CD14-positive monocyte (primary cell): ENCODE measurements at regions not wholly inside any gene's neighbourhood (a gene's known extent, or its start where the extent isn't known, plus 50 kb on each side); places are given as distances from the start of the nearest gene placed in this dataset.

Source experiments
- DNase-seq, 3 donors: peaks; one replicate each; pipeline ENCODE4 v3.0.0-alpha.2; 2011 to 2022
- H2AFZ ChIP-seq: 2 replicates; pipeline ENCODE4 v1.6.0; 2012; ENCODE audit warnings: mild to moderate bottlenecking, low read depth, low read length, inconsistent platforms; ENCODE audit not compliant: insufficient read depth, poor library complexity, severe bottlenecking
- H3K27ac ChIP-seq, 2 donors: 1 replicate in 1 of 2; 2 replicates in 1 of 2; pipeline ENCODE4 v1.5.1; 2012 to 2013; ENCODE audit warnings: low read length in 2 of 2, control low read depth in 1 of 2, inconsistent platforms in 1 of 2, low read depth in 1 of 2, mild to moderate bottlenecking in 1 of 2
- H3K27me3 ChIP-seq, 2 donors: one replicate each; pipeline versions ENCODE4 v1.6.0 to v1.6.1; 2011 to 2013; ENCODE audit warnings: low read length in 2 of 2; ENCODE audit not compliant: control insufficient read depth in 2 of 2, insufficient read depth in 2 of 2
- H3K36me3 ChIP-seq, 2 donors: replicated peaks in 1 of 2; 1 replicate in 1 of 2; 2 replicates in 1 of 2; pipeline versions ENCODE4 v1.5.1 to v1.6.1; 2012 to 2013; ENCODE audit warnings: low read length in 2 of 2, control low read depth in 1 of 2, inconsistent platforms in 1 of 2, mild to moderate bottlenecking in 1 of 2; ENCODE audit not compliant: insufficient read depth in 2 of 2, control insufficient read depth in 1 of 2
- H3K4me1 ChIP-seq, 2 donors: 1 replicate in 1 of 2; 2 replicates in 1 of 2; pipeline versions ENCODE4 v1.5.1 to v1.6.1; 2012 to 2013; ENCODE audit warnings: low read length in 2 of 2, control low read depth in 1 of 2, inconsistent platforms in 1 of 2, mild to moderate bottlenecking in 1 of 2, moderate library complexity in 1 of 2; ENCODE audit not compliant: insufficient read depth in 2 of 2, control insufficient read depth in 1 of 2
- H3K4me2 ChIP-seq: replicated peaks from 2 replicates; pipeline ENCODE3; 2012; ENCODE audit warnings: low read length, moderate library complexity, mild to moderate bottlenecking; ENCODE audit not compliant: poor library complexity, severe bottlenecking; ENCODE audit errors: extremely low read depth
- H3K4me3 ChIP-seq, 3 experiments: fragments of 200-600 bp in 1 of 3; sonication (generic) in 1 of 3; replicated peaks in 1 of 3; 1 replicate in 2 of 3; 2 replicates in 1 of 3; pipeline ENCODE4 v1.5.1; 2011 to 2013; ENCODE audit warnings: low read length in 3 of 3, mild to moderate bottlenecking in 3 of 3, control low read depth in 2 of 3, low read depth in 2 of 3, inconsistent platforms in 1 of 3, moderate library complexity in 1 of 3
- H3K79me2 ChIP-seq: 2 replicates; pipeline ENCODE4 v1.6.0; 2012; ENCODE audit warnings: mild to moderate bottlenecking, control low read depth, inconsistent platforms, low read length, moderate library complexity; ENCODE audit not compliant: insufficient read depth
- H3K9ac ChIP-seq: 2 replicates; pipeline ENCODE4 v1.6.0; 2017; ENCODE audit warnings: low read length, mild to moderate bottlenecking; ENCODE audit not compliant: insufficient read depth, poor library complexity, severe bottlenecking
- H3K9me3 ChIP-seq, 2 donors: replicated peaks in 1 of 2; 1 replicate in 1 of 2; 2 replicates in 1 of 2; pipeline versions ENCODE4 v1.5.1 to v1.6.1; 2012 to 2013; ENCODE audit warnings: low read length in 2 of 2, control low read depth in 1 of 2; ENCODE audit not compliant: control insufficient read depth in 1 of 2, insufficient read depth in 1 of 2
- H4K20me1 ChIP-seq: 2 replicates; pipeline ENCODE4 v1.6.0; 2012; ENCODE audit warnings: mild to moderate bottlenecking, low read length, control low read depth, moderate library complexity; ENCODE audit not compliant: insufficient read depth
- H3K27ac Mint-ChIP-seq, 7 donors: one replicate each; pipeline ENCODE4 v1.8.0; 2020; ENCODE audit warnings: mild to moderate bottlenecking in 7 of 7, mixed read lengths in 7 of 7, moderate library complexity in 6 of 7, inconsistent platforms in 2 of 7
- H3K27me3 Mint-ChIP-seq, 3 donors: one replicate each; pipeline ENCODE4 v1.8.0; 2021 to 2022; ENCODE audit warnings: low read depth in 3 of 3, mild to moderate bottlenecking in 3 of 3, mixed read lengths in 3 of 3, moderate library complexity in 3 of 3, inconsistent platforms in 1 of 3
- H3K36me3 Mint-ChIP-seq, 2 donors: one replicate each; pipeline ENCODE4 v1.8.0; 2020; ENCODE audit warnings: mixed read lengths in 2 of 2, inconsistent platforms in 1 of 2, mild to moderate bottlenecking in 1 of 2
- H3K4me1 Mint-ChIP-seq: one replicate; pipeline ENCODE4 v1.8.0; 2020; ENCODE audit warnings: mild to moderate bottlenecking, mixed read lengths
- H3K4me3 Mint-ChIP-seq, 2 donors: one replicate each; pipeline ENCODE4 v1.8.0; 2020; ENCODE audit warnings: mild to moderate bottlenecking in 2 of 2, mixed read lengths in 2 of 2, moderate library complexity in 1 of 2
- H3K9me3 Mint-ChIP-seq, 7 donors: one replicate each; pipeline ENCODE4 v1.8.0; 2020 to 2022; ENCODE audit warnings: mixed read lengths in 7 of 7, mild to moderate bottlenecking in 6 of 7, moderate library complexity in 6 of 7, inconsistent platforms in 2 of 7
- WGBS: methylation state at CpG from one replicate; pipeline ENCODE4 v1.1.5; 2013; ENCODE audit warnings: missing lambda C conversion rate; ENCODE audit not compliant: insufficient coverage; 5-methylcytosine and 5-hydroxymethylcytosine counted together
- intact Hi-C, 2 donors: fragments of 100-400 bp; cut with micrococcal nuclease; formaldehyde crosslinking; loops; one replicate each; pipeline versions ENCODE4 v1.15.0 to v1.15.1; 2023
- TF ChIP-seq, protein P1 (sequence below): fragments of 200-600 bp; IDR thresholded peaks from one replicate; pipeline ENCODE4 v1.8.0; 2022; ENCODE audit warnings: antibody characterized with exemption, mild to moderate bottlenecking

DNA sequence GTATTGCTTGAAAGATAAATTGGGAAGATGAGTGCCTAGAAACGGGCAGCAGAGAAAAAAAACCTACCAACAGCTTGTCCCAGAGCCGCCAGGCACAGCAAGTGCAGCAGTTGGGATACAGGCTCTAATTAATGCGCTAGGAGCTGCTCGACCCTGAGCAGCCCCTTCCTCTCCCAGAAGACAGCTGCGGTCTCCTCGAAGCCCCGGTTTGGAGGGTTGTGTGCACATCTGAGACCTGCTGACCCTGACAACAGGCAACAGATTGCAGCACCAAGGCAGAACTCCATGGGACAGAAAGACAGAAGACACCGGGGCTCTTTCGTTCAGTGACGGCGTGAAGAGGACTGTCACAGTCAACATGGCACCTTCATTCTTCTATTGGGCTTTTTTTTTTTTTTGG, 101.4 kb downstream of the TSEN15 start:
- H3K4me2 ChIP-seq: peak overlapping the region; percentile 80
- H2AFZ ChIP-seq: peak overlapping the region; percentile 82
- peak overlapping the region; percentile 91 to 97 (median 94) for H3K27ac Mint-ChIP-seq

DNA sequence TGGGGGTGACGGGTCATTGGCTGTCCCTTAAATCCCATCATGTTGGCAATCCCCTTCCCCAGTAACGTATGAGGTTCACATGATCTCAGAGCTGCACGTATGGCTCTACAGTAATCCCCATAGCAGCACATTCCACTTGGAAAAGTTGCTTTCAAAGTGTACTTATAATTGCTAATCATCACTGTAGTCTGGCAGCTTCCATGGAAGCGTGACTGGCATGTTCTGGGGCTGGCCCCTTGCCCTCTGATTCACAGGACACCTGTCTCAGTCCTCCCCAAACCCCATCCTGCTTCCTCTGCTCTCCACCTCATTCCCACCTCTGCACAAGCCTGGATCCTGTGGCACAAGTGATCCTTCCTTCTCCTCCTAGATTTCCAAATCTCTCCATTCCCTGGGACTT, 102.2 kb downstream of the TSEN15 start:
- no peak overlapping the region for H2AFZ ChIP-seq
- Mint-ChIP-seq H3K27me3 (peaks cover 0 to 3% (median 0%) of the 10 kb centered on the region in 3 donors), H3K27ac (peak overlapping the region in 4 of 7 donors; percentile 56 to 96 (median 92)), H3K4me3 (peak overlapping the region; percentile 13 to 87), H3K4me1 (peaks cover 62% of the 10 kb centered on the region), H3K36me3 (no peaks in the 10 kb centered on the region), H3K9me3 (no peaks in the 10 kb centered on the region)
- no peaks in the 10 kb centered on the region for H3K36me3 ChIP-seq
- H3K9me3 ChIP-seq: no peaks in the 10 kb centered on the region
- no peaks in the 10 kb centered on the region for H4K20me1 ChIP-seq
- H3K4me2 ChIP-seq: peak overlapping the region; percentile 80
- peak overlapping the region in 1 of 2 donors; percentile 87 for H3K27ac ChIP-seq
- H3K9ac ChIP-seq: no peak overlapping the region
- TF ChIP-seq, protein P1, sequence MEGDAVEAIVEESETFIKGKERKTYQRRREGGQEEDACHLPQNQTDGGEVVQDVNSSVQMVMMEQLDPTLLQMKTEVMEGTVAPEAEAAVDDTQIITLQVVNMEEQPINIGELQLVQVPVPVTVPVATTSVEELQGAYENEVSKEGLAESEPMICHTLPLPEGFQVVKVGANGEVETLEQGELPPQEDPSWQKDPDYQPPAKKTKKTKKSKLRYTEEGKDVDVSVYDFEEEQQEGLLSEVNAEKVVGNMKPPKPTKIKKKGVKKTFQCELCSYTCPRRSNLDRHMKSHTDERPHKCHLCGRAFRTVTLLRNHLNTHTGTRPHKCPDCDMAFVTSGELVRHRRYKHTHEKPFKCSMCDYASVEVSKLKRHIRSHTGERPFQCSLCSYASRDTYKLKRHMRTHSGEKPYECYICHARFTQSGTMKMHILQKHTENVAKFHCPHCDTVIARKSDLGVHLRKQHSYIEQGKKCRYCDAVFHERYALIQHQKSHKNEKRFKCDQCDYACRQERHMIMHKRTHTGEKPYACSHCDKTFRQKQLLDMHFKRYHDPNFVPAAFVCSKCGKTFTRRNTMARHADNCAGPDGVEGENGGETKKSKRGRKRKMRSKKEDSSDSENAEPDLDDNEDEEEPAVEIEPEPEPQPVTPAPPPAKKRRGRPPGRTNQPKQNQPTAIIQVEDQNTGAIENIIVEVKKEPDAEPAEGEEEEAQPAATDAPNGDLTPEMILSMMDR: no peak
- intact Hi-C loops: no loop called here
- peaks cover 59 to 62% of the 10 kb centered on the region in 2 donors for H3K4me1 ChIP-seq
- H3K27me3 ChIP-seq: no peaks in the 10 kb centered on the region
- DNase-seq: peak in 1 of 3 donors; percentile 13
- whole genome bisulfite sequencing: 100% methylated on average over 1 of the region's 4 CpGs
- H3K4me3 ChIP-seq: peak overlapping the region in 1 of 3 experiments; percentile 76
- no peaks in the 10 kb centered on the region for H3K79me2 ChIP-seq

More for the DNA sequence above, 101.4 kb downstream of the TSEN15 start:
- Histone ChIP-seq H4K20me1 (no peaks in the 10 kb centered on the region), H3K36me3 (no peaks in the 10 kb centered on the region), H3K9me3 (no peaks in the 10 kb centered on the region), H3K4me1 (peaks cover 51 to 54% of the 10 kb centered on the region in 2 donors), H3K27ac (peak overlapping the region; percentile 86 to 87), H3K27me3 (no peaks in the 10 kb centered on the region), H3K4me3 (peak overlapping the region; percentile 60 to 76 (median 72)), H3K79me2 (no peaks in the 10 kb centered on the region), H3K9ac (peak overlapping the region; percentile 71)
- intact Hi-C loops: no loop called here
- 3% methylated on average over 10 of the region's 11 CpGs for WGBS
- peak; percentile 10 to 69 (median 13) for DNase-seq
- Mint-ChIP-seq H3K36me3 (no peaks in the 10 kb centered on the region), H3K4me1 (peaks cover 67% of the 10 kb centered on the region), H3K4me3 (peak overlapping the region; percentile 87 to 94), H3K27me3 (peaks cover 0 to 3% (median 0%) of the 10 kb centered on the region in 3 donors), H3K9me3 (no peaks in the 10 kb centered on the region)
- TF ChIP-seq, protein P1: no peak
